ENCODE measurements at regions not wholly inside any gene's neighbourhood (a gene's known extent, or its start where the extent isn't known, plus 50 kb on each side); places are given as distances from the start of the nearest gene placed in this dataset.

DNA sequence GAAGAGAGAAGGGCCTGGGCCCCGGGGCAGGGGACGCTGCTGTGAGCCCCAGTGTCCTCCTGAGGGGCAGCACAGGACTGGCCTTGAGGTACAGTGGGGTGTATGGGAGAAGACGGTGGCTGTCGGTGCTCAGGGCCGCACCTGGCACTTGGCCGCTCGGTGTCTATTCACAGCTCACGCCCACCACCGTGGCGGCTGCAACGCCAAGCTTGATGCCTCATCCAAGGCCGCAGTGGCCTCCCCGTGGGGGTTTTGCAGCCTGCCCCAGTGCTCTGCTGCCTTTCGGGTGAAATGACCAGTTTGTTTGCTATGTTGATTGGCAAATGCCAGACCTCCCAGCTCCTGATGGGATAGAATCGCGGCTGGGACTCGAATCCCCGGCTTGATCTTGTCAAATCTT lies 79.5 kb upstream of the SLCO4A1 start:
- no peak for DNase-seq (ENCODE audit: low read depth, low spot score)
- CTCF ChIA-PET, result interaction anchor here (1.2 kb wide), 1 partner anchor 63 kb away, joined by 4 read pairs; no protein-coding TSS in a partner anchor
- TF ChIP-seq, protein P1, sequence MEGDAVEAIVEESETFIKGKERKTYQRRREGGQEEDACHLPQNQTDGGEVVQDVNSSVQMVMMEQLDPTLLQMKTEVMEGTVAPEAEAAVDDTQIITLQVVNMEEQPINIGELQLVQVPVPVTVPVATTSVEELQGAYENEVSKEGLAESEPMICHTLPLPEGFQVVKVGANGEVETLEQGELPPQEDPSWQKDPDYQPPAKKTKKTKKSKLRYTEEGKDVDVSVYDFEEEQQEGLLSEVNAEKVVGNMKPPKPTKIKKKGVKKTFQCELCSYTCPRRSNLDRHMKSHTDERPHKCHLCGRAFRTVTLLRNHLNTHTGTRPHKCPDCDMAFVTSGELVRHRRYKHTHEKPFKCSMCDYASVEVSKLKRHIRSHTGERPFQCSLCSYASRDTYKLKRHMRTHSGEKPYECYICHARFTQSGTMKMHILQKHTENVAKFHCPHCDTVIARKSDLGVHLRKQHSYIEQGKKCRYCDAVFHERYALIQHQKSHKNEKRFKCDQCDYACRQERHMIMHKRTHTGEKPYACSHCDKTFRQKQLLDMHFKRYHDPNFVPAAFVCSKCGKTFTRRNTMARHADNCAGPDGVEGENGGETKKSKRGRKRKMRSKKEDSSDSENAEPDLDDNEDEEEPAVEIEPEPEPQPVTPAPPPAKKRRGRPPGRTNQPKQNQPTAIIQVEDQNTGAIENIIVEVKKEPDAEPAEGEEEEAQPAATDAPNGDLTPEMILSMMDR (IDR thresholded peaks at IDR 0.05; ENCODE audit: insufficient read depth, low read length, missing control alignments), result no peak
- POLR2A ChIA-PET, result no interaction called here
- no peak overlapping the region for H3K4me3 ChIP-seq (ENCODE audit: low read depth, low read length)

DNA sequence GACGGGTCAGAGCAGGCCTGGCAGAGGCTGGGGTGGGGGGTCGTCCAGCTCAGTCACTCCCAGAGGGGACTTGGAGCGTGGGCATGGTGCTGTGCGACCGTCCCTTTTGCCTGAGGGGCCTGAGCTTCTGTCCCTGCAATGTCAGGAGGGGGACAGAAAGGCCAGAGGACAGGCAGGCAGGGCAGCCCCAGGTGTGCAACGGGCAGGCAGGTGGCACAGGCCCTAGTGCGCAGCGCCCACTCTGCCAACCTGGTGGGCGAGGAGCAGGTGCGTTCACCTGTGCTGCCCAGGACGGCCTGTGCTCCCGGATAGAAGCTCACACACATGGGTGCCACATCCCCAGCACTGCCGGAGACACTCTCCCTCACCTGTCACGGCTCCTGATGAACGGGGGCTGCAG lies 78.7 kb upstream of the SLCO4A1 start:
- no peak overlapping the region for H3K4me3 ChIP-seq (ENCODE audit: low read depth, low read length)
- ChIA-PET CTCF (interaction anchor here (1.2 kb wide), 1 partner anchor 64 kb away, joined by 4 read pairs; no protein-coding TSS in a partner anchor), POLR2A (no interaction called here)
- DNase-seq (ENCODE audit: low read depth, low spot score), result no peak
- TF ChIP-seq, protein P1 (IDR thresholded peaks at IDR 0.05; ENCODE audit: insufficient read depth, low read length, missing control alignments), result no peak

DNA sequence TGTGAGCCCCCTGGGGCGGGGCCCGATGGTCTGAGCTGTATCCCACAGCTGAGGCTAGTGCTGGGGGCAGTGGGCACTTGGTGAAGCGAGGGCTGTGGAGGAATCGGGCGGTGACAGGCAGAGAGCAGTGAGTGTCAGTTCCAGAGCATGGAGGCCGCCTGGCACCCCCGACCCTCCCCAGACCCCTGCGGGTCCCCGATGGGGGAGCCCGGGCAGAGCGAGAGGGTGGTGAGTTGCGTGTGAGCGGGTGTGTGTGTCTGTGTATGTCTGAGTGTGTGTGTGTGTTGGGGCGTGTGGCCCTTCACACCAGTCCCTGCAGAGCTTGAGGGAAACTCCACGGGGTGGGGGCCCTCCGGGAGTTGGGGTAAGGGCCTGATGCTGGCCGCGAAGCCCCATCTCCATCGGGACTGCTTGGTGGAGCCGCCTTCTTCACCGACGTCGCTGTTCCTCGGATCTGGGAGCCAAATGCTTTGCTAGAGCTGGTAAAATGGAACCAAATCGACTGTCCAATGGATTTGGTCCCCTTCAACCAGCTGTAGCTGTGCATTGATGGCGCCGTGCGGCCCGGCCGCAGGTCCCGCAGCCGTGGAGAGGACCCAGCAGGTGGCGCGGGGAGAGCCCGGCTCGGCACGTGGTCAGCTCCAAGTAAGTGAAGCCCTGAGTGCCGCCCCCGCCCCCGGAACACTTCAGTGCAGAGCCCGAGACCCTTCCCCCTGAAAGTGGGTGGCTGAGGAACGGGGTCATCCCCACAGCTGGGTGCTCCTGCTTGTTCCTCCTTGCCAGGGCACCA lies 77.7 kb upstream of the SLCO4A1 start:
- DNase-seq (ENCODE audit: low read depth, low spot score), result no peak
- H3K4me3 ChIP-seq (ENCODE audit: low read depth, low read length), result no peak overlapping the region
- ChIA-PET POLR2A (no interaction called here), CTCF (interaction anchor here (1.4 kb wide), 1 partner anchor 55 kb away, joined by 3 read pairs; no protein-coding TSS in a partner anchor)
- TF ChIP-seq, protein P1 (IDR thresholded peaks at IDR 0.05; ENCODE audit: insufficient read depth, low read length, missing control alignments), result no peak

DNA sequence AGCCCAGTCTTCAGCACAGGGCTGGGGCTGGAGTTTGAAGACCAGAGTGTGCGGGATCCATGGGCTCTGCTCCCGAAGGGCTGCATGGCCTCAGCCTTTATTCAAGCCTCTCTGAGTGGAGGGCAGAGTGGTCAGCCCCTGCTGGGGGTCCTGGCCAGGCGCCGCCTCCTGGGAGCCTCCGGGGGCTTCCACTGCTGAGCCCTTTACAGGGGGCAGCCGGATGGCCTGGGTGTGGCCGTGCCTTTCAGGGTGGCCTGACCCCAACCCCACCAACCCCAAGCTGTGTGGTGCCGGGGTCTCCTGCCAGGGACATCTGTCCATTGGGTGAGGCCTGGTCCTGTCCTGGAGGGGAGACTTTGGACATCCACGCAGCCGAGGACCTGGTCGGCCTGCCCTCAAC lies 76.0 kb upstream of the SLCO4A1 start:
- DNase-seq (ENCODE audit: low read depth, low spot score), result no peak
- CTCF ChIA-PET, result no interaction called here
- TF ChIP-seq, protein P1 (IDR thresholded peaks at IDR 0.05; ENCODE audit: insufficient read depth, low read length, missing control alignments), result no peak
- no peak overlapping the region for H3K4me3 ChIP-seq (ENCODE audit: low read depth, low read length)
- POLR2A ChIA-PET, result no interaction called here

DNA sequence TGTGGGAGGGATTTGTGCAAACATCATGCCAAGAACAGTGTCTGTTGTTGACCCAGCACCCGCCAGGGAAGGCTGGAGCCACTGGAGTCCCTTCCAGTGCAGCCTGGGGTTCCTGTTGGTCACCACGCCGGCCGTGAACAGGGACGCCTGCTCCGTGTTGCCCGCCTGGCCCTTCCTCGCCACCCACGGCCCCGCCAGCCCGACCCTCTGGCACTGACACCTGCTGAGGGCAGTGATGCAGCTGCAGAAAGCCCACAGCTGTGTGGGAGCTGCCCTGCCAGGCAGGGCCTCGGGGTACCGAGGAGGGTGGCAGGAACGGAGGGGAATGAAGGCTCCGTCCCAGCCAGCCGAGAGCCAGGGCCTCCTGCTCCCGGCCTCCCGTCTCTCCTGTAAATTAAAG lies 75.5 kb upstream of the SLCO4A1 start:
- POLR2A ChIA-PET, result no interaction called here
- no peak overlapping the region for H3K4me3 ChIP-seq (ENCODE audit: low read depth, low read length)
- DNase-seq (ENCODE audit: low read depth, low spot score), result no peak
- CTCF ChIA-PET, result no interaction called here
- TF ChIP-seq, protein P1 (IDR thresholded peaks at IDR 0.05; ENCODE audit: insufficient read depth, low read length, missing control alignments), result no peak

DNA sequence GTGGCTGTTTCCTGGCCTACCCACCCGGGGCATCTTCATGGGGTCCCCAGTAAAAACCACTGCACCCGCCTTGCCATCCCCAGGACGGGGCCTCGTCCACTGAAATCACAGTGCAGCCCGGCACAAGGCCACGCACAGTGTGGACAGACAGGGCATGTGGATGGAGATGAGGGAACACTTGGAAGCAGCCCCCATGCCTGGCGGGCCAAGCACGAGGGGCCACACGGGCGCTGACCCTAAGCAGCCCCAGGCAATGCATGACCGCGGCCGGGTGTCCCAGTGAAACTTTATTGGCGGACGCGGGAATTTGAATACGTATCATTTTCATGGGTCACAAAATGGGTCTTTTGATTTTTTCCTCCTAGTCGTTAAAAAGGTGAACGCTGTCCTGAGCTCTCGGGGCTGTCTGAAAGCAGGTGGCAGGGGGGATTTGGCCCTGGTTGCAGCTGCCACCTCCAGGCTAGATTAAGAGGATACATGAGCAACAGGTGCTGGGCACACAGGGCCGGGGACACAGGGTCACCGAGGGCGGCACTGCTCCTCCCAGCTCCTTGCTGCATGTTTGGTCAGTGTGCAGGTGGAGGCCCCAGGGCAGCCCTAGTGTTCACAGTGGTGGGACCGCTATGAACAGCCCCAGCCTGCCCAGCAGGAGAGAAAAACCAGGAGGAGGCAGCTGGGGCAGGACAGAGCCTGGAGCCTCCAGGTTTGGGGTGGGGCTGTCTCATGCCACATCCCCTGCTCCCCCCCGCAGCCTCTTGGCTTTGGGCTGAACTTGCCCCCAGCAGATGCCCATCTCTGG lies 74.9 kb upstream of the SLCO4A1 start:
- TF ChIP-seq, protein P1 (IDR thresholded peaks at IDR 0.05; ENCODE audit: insufficient read depth, low read length, missing control alignments), result no peak
- no peak overlapping the region for H3K4me3 ChIP-seq (ENCODE audit: low read depth, low read length)
- no peak for DNase-seq (ENCODE audit: low read depth, low spot score)
- ChIA-PET CTCF (no interaction called here), POLR2A (no interaction called here)

Data from AG04449 (cell line).